H9 (cell line): ENCODE measurements at regions not wholly inside any gene's neighbourhood (a gene's known extent, or its start where the extent isn't known, plus 50 kb on each side); places are given as distances from the start of the nearest gene placed in this dataset.
A peak's percentile ranks its signal among the peaks of the same experiment; 100 is the strongest.

Source experiments
- DNase-seq: peaks from one replicate; pipeline ENCODE4 v3.0.0-alpha.2; 2017
- H2AFZ ChIP-seq: one replicate; pipeline ENCODE4 v1.6.1; 2013; ENCODE audit warnings: mild to moderate bottlenecking, low read length, control low read depth, moderate library complexity
- H2AK5ac ChIP-seq: 2 replicates; pipeline ENCODE4 v1.6.1; 2013; ENCODE audit warnings: low read length, control low read depth, mixed read lengths; ENCODE audit not compliant: insufficient read length
- H2BK120ac ChIP-seq: one replicate; pipeline ENCODE4 v1.6.1; 2013; ENCODE audit warnings: low read depth, mild to moderate bottlenecking, low read length, control low read depth, inconsistent platforms; ENCODE audit not compliant: poor library complexity, severe bottlenecking
- H2BK12ac ChIP-seq: 2 replicates; pipeline ENCODE4 v1.6.1; 2013; ENCODE audit warnings: low read length, control low read depth, mixed read lengths, low read depth; ENCODE audit not compliant: insufficient read length
- H2BK15ac ChIP-seq: 2 replicates; pipeline ENCODE4 v1.6.1; 2013; ENCODE audit warnings: low read depth, low read length, control low read depth
- H2BK20ac ChIP-seq: one replicate; pipeline ENCODE4 v1.6.1; 2013; ENCODE audit warnings: low read depth, mild to moderate bottlenecking, low read length, control low read depth, inconsistent platforms; ENCODE audit not compliant: poor library complexity, severe bottlenecking
- H2BK5ac ChIP-seq: 2 replicates; pipeline ENCODE4 v1.6.1; 2013; ENCODE audit warnings: low read length, control low read depth, mixed read lengths; ENCODE audit not compliant: insufficient read length
- H3K14ac ChIP-seq: 2 replicates; pipeline ENCODE4 v1.6.1; 2013; ENCODE audit warnings: low read length, control low read depth; ENCODE audit not compliant: insufficient read depth
- H3K18ac ChIP-seq: 2 replicates; pipeline ENCODE4 v1.6.1; 2013; ENCODE audit warnings: low read depth, mild to moderate bottlenecking, mixed read lengths, low read length, control low read depth; ENCODE audit not compliant: insufficient read length
- H3K23ac ChIP-seq: 2 replicates; pipeline ENCODE4 v1.6.1; 2013; ENCODE audit warnings: low read length, control low read depth, mixed read lengths, low read depth; ENCODE audit not compliant: insufficient read length
- H3K23me2 ChIP-seq: 2 replicates; pipeline ENCODE4 v1.6.1; 2013; ENCODE audit warnings: low read depth, mild to moderate bottlenecking, mixed read lengths, low read length, control low read depth; ENCODE audit not compliant: insufficient read length, poor library complexity, severe bottlenecking
- H3K27ac ChIP-seq: 2 replicates; pipeline ENCODE4 v1.5.1; 2013; ENCODE audit warnings: low read length, control low read depth, mixed read lengths, low read depth; ENCODE audit not compliant: insufficient read length
- H3K27me3 ChIP-seq: 2 replicates; pipeline ENCODE4 v1.6.1; 2013; ENCODE audit warnings: low read length, control low read depth, inconsistent platforms; ENCODE audit not compliant: insufficient read depth
- H3K4ac ChIP-seq: 2 replicates; pipeline ENCODE4 v1.6.1; 2013; ENCODE audit warnings: low read depth, mild to moderate bottlenecking, control low read depth, inconsistent platforms, low read length, moderate library complexity
- H3K4me1 ChIP-seq: 2 replicates; pipeline ENCODE4 v1.6.1; 2013; ENCODE audit warnings: low read length, control low read depth, inconsistent platforms; ENCODE audit not compliant: insufficient read depth
- H3K4me2 ChIP-seq: 2 replicates; pipeline ENCODE4 v1.6.1; 2013; ENCODE audit warnings: low read length, control low read depth, mixed read lengths; ENCODE audit not compliant: insufficient read length, insufficient read depth
- H3K56ac ChIP-seq: 2 replicates; pipeline ENCODE4 v1.6.1; 2013; ENCODE audit warnings: low read depth, mild to moderate bottlenecking, mixed read lengths, low read length, control low read depth; ENCODE audit not compliant: insufficient read length
- H3K79me1 ChIP-seq: 2 replicates; pipeline ENCODE4 v1.6.1; 2013; ENCODE audit warnings: low read depth, mild to moderate bottlenecking, moderate library complexity, low read length, control low read depth, inconsistent platforms; ENCODE audit not compliant: insufficient read depth, poor library complexity, severe bottlenecking
- H3K79me2 ChIP-seq: 2 replicates; pipeline ENCODE4 v1.6.1; 2013; ENCODE audit warnings: low read length, control low read depth, inconsistent platforms; ENCODE audit not compliant: insufficient read depth
- H3K9ac ChIP-seq: 2 replicates; pipeline ENCODE4 v1.6.1; 2013; ENCODE audit warnings: low read length, control low read depth, mixed read lengths; ENCODE audit not compliant: insufficient read length; ENCODE audit errors: extremely low read depth
- H3K9me3 ChIP-seq: one replicate; pipeline ENCODE4 v1.6.1; 2013; ENCODE audit warnings: low read depth, low read length, inconsistent platforms; ENCODE audit not compliant: control insufficient read depth
- H3T11ph ChIP-seq: one replicate; pipeline ENCODE4 v1.6.1; 2013; ENCODE audit warnings: mild to moderate bottlenecking, low read length, control low read depth, inconsistent platforms
- H4K20me1 ChIP-seq: one replicate; pipeline ENCODE4 v1.6.1; 2013; ENCODE audit not compliant: control insufficient read depth, insufficient read length, insufficient read depth
- H4K5ac ChIP-seq: 2 replicates; pipeline ENCODE4 v1.6.1; 2013; ENCODE audit warnings: low read depth, mild to moderate bottlenecking, mixed read lengths, low read length, control low read depth; ENCODE audit not compliant: insufficient read length
- H4K8ac ChIP-seq: replicated peaks from 2 replicates; pipeline ENCODE4 v1.6.1; 2013; ENCODE audit warnings: low read length, control low read depth, mixed read lengths, low read depth; ENCODE audit not compliant: insufficient read length
- H4K91ac ChIP-seq: 2 replicates; pipeline ENCODE4 v1.6.1; 2013; ENCODE audit warnings: low read depth, mild to moderate bottlenecking, moderate library complexity, mixed read lengths, low read length, control low read depth; ENCODE audit not compliant: insufficient read length
- H3K27ac Mint-ChIP-seq, 3 experiments: 2 replicates in 2 of 3; 3 replicates in 1 of 3; pipeline ENCODE4 v1.8.0; 2020 to 2021; ENCODE audit warnings: mixed read lengths in 3 of 3, mild to moderate bottlenecking in 1 of 3, moderate library complexity in 1 of 3
- H3K27me3 Mint-ChIP-seq: 2 replicates; pipeline ENCODE4 v1.8.0; 2021; ENCODE audit warnings: low read depth, mild to moderate bottlenecking, moderate library complexity, mixed read lengths
- H3K36me3 Mint-ChIP-seq, 3 experiments: 2 replicates in 2 of 3; 3 replicates in 1 of 3; pipeline ENCODE4 v1.8.0; 2020 to 2021; ENCODE audit warnings: low read depth in 3 of 3, mixed read lengths in 3 of 3; ENCODE audit not compliant: insufficient read depth in 1 of 3
- H3K4me1 Mint-ChIP-seq, 2 experiments: 2 replicates each; pipeline ENCODE4 v1.8.0; 2020; ENCODE audit warnings: mixed read lengths in 2 of 2
- H3K4me3 Mint-ChIP-seq, 2 experiments: 2 replicates in 1 of 2; 3 replicates in 1 of 2; pipeline ENCODE4 v1.8.0; 2020 to 2021; ENCODE audit warnings: mild to moderate bottlenecking in 2 of 2, mixed read lengths in 2 of 2, moderate library complexity in 1 of 2
- H3K9me3 Mint-ChIP-seq, 2 experiments: 2 replicates in 1 of 2; 3 replicates in 1 of 2; pipeline ENCODE4 v1.8.0; 2020; ENCODE audit warnings: mild to moderate bottlenecking in 2 of 2, mixed read lengths in 2 of 2, moderate library complexity in 1 of 2
- CTCF ChIP-seq: fragments of 200-600 bp; sonication (generic); conservative IDR thresholded peaks from 3 replicates; pipeline ENCODE4 v1.8.0; 2021; ENCODE audit warnings: antibody characterized with exemption, mild to moderate bottlenecking
- WGBS: extraction: QIAGEN DNeasy Blood & Tissue Kit; methylation state at CpG from one replicate; pipeline ENCODE4 v1.1.7; 2013; ENCODE audit warnings: missing lambda C conversion rate, low lambda C conversion rate, mixed read lengths; ENCODE audit not compliant: insufficient read length; ENCODE audit errors: extremely low coverage; 5-methylcytosine and 5-hydroxymethylcytosine counted together

DNA sequence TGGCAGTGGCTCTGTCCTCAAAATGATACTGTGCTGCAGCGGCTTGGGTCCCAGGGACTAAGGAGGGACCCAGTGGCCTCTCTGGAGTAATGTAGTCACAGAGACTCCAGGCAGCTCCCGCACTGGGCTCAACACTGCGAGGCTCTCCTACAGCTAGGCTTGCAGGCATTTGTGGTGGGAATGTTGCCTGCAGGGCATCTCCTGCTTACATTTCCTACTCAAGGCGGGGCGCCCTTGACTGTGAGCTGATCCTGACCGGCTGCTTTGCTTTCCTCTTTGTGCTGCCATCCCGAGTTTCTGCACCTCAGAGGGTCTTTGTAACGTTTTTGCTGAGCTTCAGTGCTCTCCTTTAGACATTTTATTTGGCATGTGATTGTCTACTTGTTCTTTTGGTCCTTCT lies 177.4 kb upstream of the FN1 start:
- Histone ChIP-seq H2AK5ac (no peak overlapping the region), H4K91ac (no peak overlapping the region), H3K56ac (no peak overlapping the region), H3K27ac (no peak overlapping the region), H3K9ac (no peak overlapping the region), H3K79me2 (no peaks in the 10 kb centered on the region), H3K27me3 (no peaks in the 10 kb centered on the region), H4K5ac (no peak overlapping the region), H2AFZ (no peak overlapping the region), H3K18ac (no peak overlapping the region), H3K23me2 (no peaks in the 10 kb centered on the region), H3K4ac (no peak overlapping the region), H3K4me1 (no peaks in the 10 kb centered on the region; the same call in 1 of the 2 replicates), H2BK20ac (no peak overlapping the region), H2BK120ac (no peak overlapping the region), H3K23ac (no peak overlapping the region), H4K8ac (no peak overlapping the region), H3K14ac (no peak overlapping the region), H3K9me3 (peaks cover 10% of the 10 kb centered on the region), H3K79me1 (no peaks in the 10 kb centered on the region), H3K4me2 (no peak overlapping the region), H3T11ph (no peak overlapping the region), H2BK12ac (no peak overlapping the region), H2BK5ac (no peak overlapping the region), H2BK15ac (no peak overlapping the region), H4K20me1 (no peaks in the 10 kb centered on the region)
- no peak for TF ChIP-seq CTCF
- no CpG with 5 or more reads among the region's 8 CpGs for WGBS
- DNase-seq = peak; percentile 89
- H3K27me3 Mint-ChIP-seq = peaks cover 4% of the 10 kb centered on the region
- H3K36me3 Mint-ChIP-seq = peaks cover 10 to 22% (median 15%) of the 10 kb centered on the region in 3 experiments
- H3K27ac Mint-ChIP-seq = peak overlapping the region in 1 of 3 experiments; percentile 95; a peak in 3 of 7 replicates
- peaks cover 14 to 21% of the 10 kb centered on the region in 2 experiments for H3K9me3 Mint-ChIP-seq
- no peak overlapping the region for H3K4me3 Mint-ChIP-seq
- peaks cover 34 to 35% of the 10 kb centered on the region in 2 experiments for H3K4me1 Mint-ChIP-seq
